ENCODE measurements at regions not wholly inside any gene's neighbourhood (a gene's known extent, or its start where the extent isn't known, plus 50 kb on each side); places are given as distances from the start of the nearest gene placed in this dataset.

- DNase-seq: no peak
Measured at GRCh38 chr2:220065581-220065980, 438.2 kb downstream of the SLC4A3 start.

- no peak for DNase-seq
Measured at GRCh38 chr2:220068846-220069245, 441.4 kb downstream of the SLC4A3 start.

GRCh38 chr2:220070349-220070748, 442.9 kb downstream of the SLC4A3 start:
- no peak for DNase-seq

GRCh38 chr2:220071696-220072095, 444.3 kb downstream of the SLC4A3 start:
- DNase-seq: no peak

GRCh38 chr2:220072669-220073220, 445.3 kb downstream of the SLC4A3 start:
- no peak for DNase-seq

GRCh38 chr2:220075835-220076234, 448.4 kb downstream of the SLC4A3 start:
- no peak for DNase-seq

- no peak for DNase-seq
Measured at GRCh38 chr2:220076734-220077133, 449.3 kb downstream of the SLC4A3 start.

GRCh38 chr2:220077488-220077887, 450.1 kb downstream of the SLC4A3 start:
- DNase-seq: no peak

- no peak for DNase-seq
Measured at GRCh38 chr2:220078439-220078838, 451.0 kb downstream of the SLC4A3 start.

- DNase-seq: no peak
Measured at GRCh38 chr2:220079595-220079994, 452.2 kb downstream of the SLC4A3 start.

- DNase-seq: no peak
Measured at GRCh38 chr2:220081171-220081570, 453.7 kb downstream of the SLC4A3 start.

- no peak for DNase-seq
Measured at GRCh38 chr2:220090050-220090449, 462.6 kb downstream of the SLC4A3 start.

- DNase-seq: no peak
Measured at GRCh38 chr2:220096406-220096805, 469.0 kb downstream of the SLC4A3 start.

GRCh38 chr2:220101980-220102379, 474.6 kb downstream of the SLC4A3 start:
- no peak for DNase-seq

- no peak for DNase-seq
Measured at GRCh38 chr2:220103596-220103995, 476.2 kb downstream of the SLC4A3 start.

GRCh38 chr2:220104871-220105351, 477.5 kb downstream of the SLC4A3 start:
- no peak for DNase-seq

- no peak for DNase-seq
Measured at GRCh38 chr2:220106065-220106464, 478.6 kb downstream of the SLC4A3 start.

- DNase-seq: no peak
Measured at GRCh38 chr2:220107380-220107791, 480.0 kb downstream of the SLC4A3 start.

- DNase-seq: no peak
Measured at GRCh38 chr2:220114443-220114842, 487.0 kb downstream of the SLC4A3 start.

- no peak for DNase-seq
Measured at GRCh38 chr2:220117025-220117424, 489.6 kb downstream of the SLC4A3 start.

GRCh38 chr2:220120041-220120440, 492.6 kb downstream of the SLC4A3 start:
- no peak for DNase-seq

GRCh38 chr2:220123751-220124150, 496.3 kb downstream of the SLC4A3 start:
- no peak for DNase-seq

GRCh38 chr2:220125551-220125950, 498.1 kb downstream of the SLC4A3 start:
- no peak for DNase-seq

GRCh38 chr2:220127311-220127710, 499.9 kb downstream of the SLC4A3 start:
- no peak for DNase-seq

- DNase-seq: no peak
Measured at GRCh38 chr2:220127876-220128275, 500.4 kb downstream of the SLC4A3 start.

Data from CD4-positive, alpha-beta T cell treated with Interleukin-12 subunit alpha and Interleukin-12 subunit beta, for 1 hour (primary cell).